NT2/D1 (cell line): ENCODE measurements at regions not wholly inside any gene's neighbourhood (a gene's known extent, or its start where the extent isn't known, plus 50 kb on each side); places are given as distances from the start of the nearest gene placed in this dataset.
"Not testable (repeated sequence)": the region's sequence is repeated elsewhere in the genome, so short reads cannot be mapped to it uniquely, and the experiment has no call there.

Source experiments
- DNase-seq: peaks from one replicate; pipeline ENCODE4 v3.0.0-alpha.2; 2011; ENCODE audit warnings: low read depth, low spot score
- H3K27me3 ChIP-seq: 2 replicates; pipeline ENCODE4 v1.6.0; 2011; ENCODE audit warnings: mild to moderate bottlenecking; ENCODE audit not compliant: insufficient read length, insufficient read depth
- H3K36me3 ChIP-seq: 2 replicates; pipeline ENCODE4 v1.6.1; 2011; ENCODE audit warnings: mild to moderate bottlenecking, low read length, mixed read lengths; ENCODE audit not compliant: insufficient read depth, insufficient read length
- H3K4me1 ChIP-seq: 2 replicates; pipeline ENCODE4 v1.5.1; 2011; ENCODE audit not compliant: insufficient read depth, insufficient read length
- H3K4me3 ChIP-seq: 2 replicates; pipeline ENCODE4 v1.5.1; 2011; ENCODE audit warnings: low read depth; ENCODE audit not compliant: insufficient read length
- H3K9ac ChIP-seq: 2 replicates; pipeline ENCODE4 v1.6.0; 2011; ENCODE audit warnings: low read depth; ENCODE audit not compliant: insufficient read length
- H3K9me3 ChIP-seq: 2 replicates; pipeline ENCODE4 v1.5.1; 2011; ENCODE audit warnings: mild to moderate bottlenecking, low read length; ENCODE audit not compliant: insufficient read depth
- SUZ12 ChIP-seq: IDR thresholded peaks from 2 replicates; pipeline ENCODE4 v1.6.1; 2011; ENCODE audit not compliant: insufficient read length, insufficient read depth; ENCODE audit errors: extremely low read depth
- YY1 ChIP-seq: IDR thresholded peaks from 2 replicates; pipeline ENCODE4 v1.6.1; 2011; ENCODE audit not compliant: insufficient read length, insufficient read depth
- ZNF274 ChIP-seq: IDR thresholded peaks from 2 replicates; pipeline ENCODE4 v1.6.1; 2011; ENCODE audit warnings: mild to moderate bottlenecking, low read depth, low read length

DNA sequence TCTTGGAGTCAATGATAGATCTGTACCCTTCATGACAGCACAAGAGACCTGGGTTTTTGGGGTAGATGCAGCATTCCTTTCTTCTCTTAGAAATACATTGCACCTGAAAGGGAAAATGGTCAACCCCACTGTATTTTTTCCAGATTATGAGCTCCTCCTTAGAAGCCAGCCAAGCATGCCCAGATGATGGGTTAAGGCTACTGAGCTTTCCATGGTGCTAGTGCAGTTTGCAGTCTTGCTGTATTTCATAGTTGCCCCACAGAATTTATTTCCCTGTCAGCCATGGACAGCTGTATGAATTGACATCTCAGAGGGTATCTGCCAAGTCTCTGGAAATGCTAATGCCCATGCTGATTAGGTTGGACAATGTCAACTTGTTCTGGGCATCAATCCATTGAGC lies 73.7 kb upstream of the H2AZ1 start:
- no peaks in the 10 kb centered on the region for H3K27me3 ChIP-seq
- no peaks in the 10 kb centered on the region for H3K9me3 ChIP-seq
- H3K4me3 ChIP-seq = no peak overlapping the region
- H3K36me3 ChIP-seq = no peaks in the 10 kb centered on the region
- no peak for DNase-seq
- no peak overlapping the region for H3K9ac ChIP-seq
- TF ChIP-seq SUZ12 (no peak), YY1 (no peak), ZNF274 (no peak)
- H3K4me1 ChIP-seq = no peaks in the 10 kb centered on the region

DNA sequence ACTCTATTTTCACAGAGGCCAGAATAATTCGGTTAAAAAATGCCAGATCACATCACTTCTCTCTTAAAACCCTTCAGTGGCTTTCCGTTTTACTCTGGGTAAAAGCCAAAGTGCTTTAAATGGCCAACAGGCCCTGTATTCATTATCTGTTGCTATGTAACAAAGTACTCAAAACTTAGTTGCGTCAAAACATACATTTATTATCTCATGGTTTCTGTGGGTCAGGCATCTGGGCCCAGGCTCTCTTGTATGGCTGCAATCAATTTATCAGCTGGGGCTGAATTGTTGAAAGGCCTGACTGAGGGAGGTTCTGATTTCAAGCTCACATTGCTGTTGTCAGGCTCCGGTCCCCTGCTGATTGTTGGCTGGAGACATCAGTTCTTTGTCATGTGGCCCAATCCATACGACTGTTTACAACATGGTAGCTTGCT lies 72.7 kb upstream of the H2AZ1 start:
- no peak overlapping the region for H3K9ac ChIP-seq
- H3K9me3 ChIP-seq = no peaks in the 10 kb centered on the region
- no peak for TF ChIP-seq SUZ12
- TF ChIP-seq YY1 = no peak
- no peak for TF ChIP-seq ZNF274
- peak; percentile 46 for DNase-seq
- H3K27me3 ChIP-seq = no peaks in the 10 kb centered on the region
- no peak overlapping the region for H3K4me3 ChIP-seq
- H3K36me3 ChIP-seq = no peaks in the 10 kb centered on the region
- no peaks in the 10 kb centered on the region for H3K4me1 ChIP-seq

DNA sequence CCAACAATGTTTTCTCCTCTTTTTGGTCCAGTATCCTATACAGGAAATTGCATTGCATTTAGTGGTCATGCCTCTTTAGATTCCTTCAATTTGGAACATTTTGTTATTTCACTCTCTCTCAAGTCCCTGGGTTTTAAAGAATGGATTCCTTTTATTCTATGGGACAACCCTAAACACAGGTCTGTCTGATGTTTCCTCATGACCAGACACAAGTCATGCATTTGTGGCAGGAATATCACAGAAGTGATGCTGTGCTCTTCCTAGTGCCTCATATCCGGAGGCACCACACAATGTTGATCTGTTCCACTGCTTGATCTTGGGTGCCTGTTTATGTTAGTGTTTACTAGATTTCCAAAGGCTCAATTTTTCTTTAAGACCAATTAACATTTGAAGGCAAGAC lies 69.7 kb upstream of the H2AZ1 start:
- no peak overlapping the region for H3K9ac ChIP-seq
- H3K4me1 ChIP-seq = no peaks in the 10 kb centered on the region
- no peak for DNase-seq
- TF ChIP-seq YY1 = no peak
- no peak for TF ChIP-seq SUZ12
- no peak for TF ChIP-seq ZNF274
- H3K4me3 ChIP-seq = no peak overlapping the region
- H3K36me3 ChIP-seq = no peaks in the 10 kb centered on the region
- no peaks in the 10 kb centered on the region for H3K9me3 ChIP-seq
- H3K27me3 ChIP-seq = no peaks in the 10 kb centered on the region

DNA sequence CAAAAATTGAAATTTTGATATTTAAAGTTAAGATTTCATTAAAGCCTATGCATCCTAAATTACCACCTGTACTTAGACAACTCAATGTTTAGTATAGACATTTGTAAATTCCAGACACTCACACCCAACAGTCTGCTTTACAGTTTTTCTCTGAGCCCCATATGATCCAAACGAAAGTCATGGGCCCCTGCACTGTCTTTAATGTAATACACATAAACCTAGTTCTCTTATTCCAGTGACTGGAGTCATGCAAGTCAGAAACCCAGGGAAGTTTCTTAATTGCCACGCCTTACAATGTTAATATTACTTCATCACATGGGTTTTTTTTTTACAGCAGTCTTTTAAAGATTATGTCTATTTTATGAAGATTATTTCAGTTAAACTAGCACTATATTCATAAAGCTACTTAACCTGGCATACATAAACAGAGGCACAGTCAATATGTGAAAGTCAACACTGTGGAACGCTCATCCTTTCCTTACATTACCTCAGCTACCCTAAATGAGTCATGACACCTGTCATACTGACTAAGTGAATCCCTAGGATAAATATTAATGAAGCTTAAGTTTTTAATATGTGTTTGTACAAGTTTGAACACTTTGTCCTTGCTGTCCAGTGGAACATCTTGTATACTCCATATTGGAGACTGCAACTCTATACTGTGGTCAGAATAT lies 67.7 kb upstream of the H2AZ1 start:
- no peak overlapping the region for H3K9ac ChIP-seq
- no peaks in the 10 kb centered on the region for H3K27me3 ChIP-seq
- no peaks in the 10 kb centered on the region for H3K4me1 ChIP-seq
- no peak for DNase-seq
- H3K36me3 ChIP-seq = no peaks in the 10 kb centered on the region
- no peak overlapping the region for H3K4me3 ChIP-seq
- TF ChIP-seq SUZ12 = no peak
- no peak for TF ChIP-seq YY1
- TF ChIP-seq ZNF274 = no peak
- no peaks in the 10 kb centered on the region for H3K9me3 ChIP-seq

DNA sequence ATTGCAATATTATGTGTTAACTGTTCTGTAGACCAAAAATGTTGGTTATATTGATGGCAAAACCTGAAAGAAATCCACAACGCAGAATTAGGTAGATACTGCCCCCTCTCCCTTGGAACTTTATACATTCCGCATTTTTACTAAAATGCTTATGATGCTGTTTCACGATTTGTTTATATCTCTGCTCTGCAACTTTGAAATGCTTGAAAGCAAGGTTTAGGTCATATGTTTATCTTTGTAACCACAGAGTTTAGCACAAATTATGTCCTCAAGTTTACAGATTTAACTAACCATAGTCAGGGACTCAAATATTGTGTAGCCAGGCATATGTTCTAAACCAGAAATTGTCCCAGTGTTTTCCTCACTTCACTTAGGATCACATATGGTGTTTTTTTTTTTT lies 66.1 kb upstream of the H2AZ1 start:
- no peaks in the 10 kb centered on the region for H3K27me3 ChIP-seq
- no peaks in the 10 kb centered on the region for H3K36me3 ChIP-seq
- no peaks in the 10 kb centered on the region for H3K4me1 ChIP-seq
- H3K9me3 ChIP-seq = no peaks in the 10 kb centered on the region
- TF ChIP-seq ZNF274 (no peak), YY1 (no peak), SUZ12 (no peak)
- no peak overlapping the region for H3K4me3 ChIP-seq
- H3K9ac ChIP-seq = no peak overlapping the region
- no peak for DNase-seq

DNA sequence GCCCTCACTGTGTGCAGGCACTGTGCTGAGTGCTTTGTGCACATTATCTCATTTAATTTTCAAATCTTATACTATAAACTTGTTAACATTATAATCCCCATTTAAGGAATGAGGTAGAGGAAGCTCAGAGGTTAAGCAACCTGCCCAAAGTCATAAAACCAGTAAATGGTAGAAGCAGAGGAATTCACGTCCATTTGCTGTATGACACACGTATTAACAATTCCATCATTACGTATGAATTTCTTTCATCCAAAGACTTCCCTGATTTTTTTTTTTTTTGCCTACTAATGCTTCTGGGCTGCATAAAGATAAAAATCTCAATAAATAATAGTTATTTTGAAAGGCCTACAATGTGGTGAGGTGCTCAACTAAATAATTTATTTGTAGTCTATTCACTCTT lies 64.5 kb upstream of the H2AZ1 start:
- H3K9ac ChIP-seq = no peak overlapping the region
- H3K4me3 ChIP-seq = no peak overlapping the region
- H3K4me1 ChIP-seq = no peaks in the 10 kb centered on the region
- TF ChIP-seq ZNF274 = no peak
- TF ChIP-seq SUZ12 = no peak
- no peak for TF ChIP-seq YY1
- no peaks in the 10 kb centered on the region for H3K36me3 ChIP-seq
- no peak for DNase-seq
- no peaks in the 10 kb centered on the region for H3K9me3 ChIP-seq
- no peaks in the 10 kb centered on the region for H3K27me3 ChIP-seq

DNA sequence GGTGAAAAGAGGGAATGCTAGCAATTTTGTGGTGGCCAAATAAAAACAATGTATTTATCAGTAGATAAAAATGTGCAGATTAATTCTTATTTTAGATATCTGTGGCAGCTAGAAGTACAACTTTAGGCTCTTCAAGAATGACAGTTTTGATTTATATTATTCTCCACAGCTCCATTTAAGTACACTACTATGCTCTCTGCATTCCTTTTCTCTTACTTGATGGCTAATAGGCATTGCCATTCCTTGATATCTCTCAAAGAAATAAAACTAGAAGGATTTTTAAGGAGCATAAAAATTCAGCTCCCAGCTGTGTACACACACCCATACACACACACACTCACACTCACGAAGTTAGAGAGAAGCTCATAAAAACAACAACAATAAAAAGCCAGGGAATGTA lies 59.4 kb upstream of the H2AZ1 start:
- Histone ChIP-seq H3K27me3 (no peaks in the 10 kb centered on the region), H3K4me1 (no peaks in the 10 kb centered on the region), H3K9ac (no peak overlapping the region), H3K4me3 (no peak overlapping the region), H3K9me3 (no peaks in the 10 kb centered on the region), H3K36me3 (no peaks in the 10 kb centered on the region)
- no peak for TF ChIP-seq ZNF274
- TF ChIP-seq SUZ12 = no peak
- TF ChIP-seq YY1 = no peak
- no peak for DNase-seq

DNA sequence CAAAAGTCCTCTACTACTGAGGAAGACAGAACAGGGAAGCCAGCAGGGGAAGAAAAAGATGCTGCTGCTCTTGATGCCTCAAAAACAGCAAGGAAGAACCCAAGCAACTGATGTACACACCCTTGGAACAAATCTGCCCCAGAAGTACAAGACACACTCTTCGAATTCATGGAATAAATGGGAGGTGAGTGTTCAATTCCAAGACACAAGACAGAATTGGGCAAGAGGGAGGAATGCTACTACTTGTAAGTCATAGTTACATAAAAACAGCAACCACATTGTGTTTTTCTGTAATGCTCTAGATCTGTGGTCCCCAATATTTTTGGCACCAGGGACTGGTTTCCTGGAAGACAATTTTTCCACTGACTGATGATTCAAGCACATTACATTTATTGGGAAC lies 58.0 kb upstream of the H2AZ1 start:
- no peaks in the 10 kb centered on the region for H3K4me1 ChIP-seq
- no peaks in the 10 kb centered on the region for H3K27me3 ChIP-seq
- no peak overlapping the region for H3K9ac ChIP-seq
- no peak overlapping the region for H3K4me3 ChIP-seq
- TF ChIP-seq YY1 (no peak), ZNF274 (no peak), SUZ12 (no peak)
- no peak for DNase-seq
- no peaks in the 10 kb centered on the region for H3K36me3 ChIP-seq
- H3K9me3 ChIP-seq = no peaks in the 10 kb centered on the region

DNA sequence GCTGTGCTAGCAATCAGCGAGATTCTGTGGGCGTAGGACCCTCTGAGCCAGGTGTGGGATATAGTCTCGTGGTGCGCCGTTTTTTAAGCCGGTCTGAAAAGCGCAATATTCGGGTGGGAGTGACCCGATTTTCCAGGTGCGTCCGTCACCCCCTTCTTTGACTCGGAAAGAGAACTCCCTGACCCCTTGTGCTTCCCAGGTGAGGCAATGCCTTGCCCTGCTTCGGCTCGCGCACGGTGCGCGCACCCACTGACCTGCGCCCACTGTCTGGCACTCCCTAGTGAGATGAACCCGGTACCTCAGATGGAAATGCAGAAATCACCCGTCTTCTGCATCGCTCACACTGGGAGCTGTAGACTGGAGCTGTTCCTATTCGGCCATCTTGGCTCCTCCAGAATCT lies 56.1 kb upstream of the H2AZ1 start:
- H3K4me3 ChIP-seq, H3K27me3 ChIP-seq, DNase-seq: not testable (repeated sequence)

More for the DNA sequence above, 56.1 kb upstream of the H2AZ1 start:
- H3K9ac ChIP-seq, H3K4me1 ChIP-seq, H3K36me3 ChIP-seq, H3K9me3 ChIP-seq: not testable (repeated sequence)
